ENCODE measurements at regions not wholly inside any gene's neighbourhood (a gene's known extent, or its start where the extent isn't known, plus 50 kb on each side); places are given as distances from the start of the nearest gene placed in this dataset.

DNA sequence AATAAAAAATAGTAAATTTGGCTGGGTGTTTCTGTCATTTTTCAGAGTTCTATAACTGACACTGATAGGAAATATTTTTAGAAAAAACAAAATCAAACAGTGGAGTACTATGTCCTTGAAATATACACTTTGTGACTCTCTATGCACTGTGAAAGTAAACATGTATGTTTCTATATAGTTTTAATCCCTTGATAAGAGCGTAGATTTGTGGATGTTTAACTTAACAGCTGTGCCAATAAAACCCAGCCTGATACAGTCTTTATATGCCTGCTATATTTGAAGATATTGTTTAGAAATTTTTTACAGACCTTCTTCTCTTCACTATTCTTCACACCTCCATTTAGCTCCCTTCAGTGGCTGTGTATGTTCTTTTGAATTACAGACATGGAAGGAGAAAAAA is 473.3 kb upstream of the FZD8 start:
- no peaks in the 10 kb centered on the region for H3K27me3 ChIP-seq (replicated peaks; ENCODE audit: control insufficient read depth, insufficient read depth, low read length, poor library complexity, severe bottlenecking)
- H3K9me3 ChIP-seq (ENCODE audit: control insufficient read depth, low read length): no peaks in the 10 kb centered on the region
- H3K4me1 ChIP-seq (ENCODE audit: control insufficient read depth, insufficient read depth, low read length, poor library complexity, severe bottlenecking): no peaks in the 10 kb centered on the region
- H3K27ac ChIP-seq (ENCODE audit: insufficient read depth, low read length, poor library complexity, severe bottlenecking): no peak overlapping the region
- H3K36me3 ChIP-seq (ENCODE audit: control insufficient read depth, insufficient read depth, low read length): no peaks in the 10 kb centered on the region
- H3K4me3 ChIP-seq (ENCODE audit: insufficient read depth, low read depth, low read length, poor library complexity, severe bottlenecking): no peak overlapping the region
- no peak for DNase-seq

- no peak overlapping the region for H3K27ac ChIP-seq (ENCODE audit: insufficient read depth, low read length, poor library complexity, severe bottlenecking)
- no peaks in the 10 kb centered on the region for H3K4me1 ChIP-seq (ENCODE audit: control insufficient read depth, insufficient read depth, low read length, poor library complexity, severe bottlenecking)
- no peak overlapping the region for H3K4me3 ChIP-seq (ENCODE audit: insufficient read depth, low read depth, low read length, poor library complexity, severe bottlenecking)
- no peaks in the 10 kb centered on the region for H3K27me3 ChIP-seq (replicated peaks; ENCODE audit: control insufficient read depth, insufficient read depth, low read length, poor library complexity, severe bottlenecking)
- H3K36me3 ChIP-seq (ENCODE audit: control insufficient read depth, insufficient read depth, low read length): no peaks in the 10 kb centered on the region
- no peaks in the 10 kb centered on the region for H3K9me3 ChIP-seq (ENCODE audit: control insufficient read depth, low read length)
- DNase-seq: no peak
Measured at GRCh38 chr10:36114913-36115312, 472.8 kb upstream of the FZD8 start.

DNA sequence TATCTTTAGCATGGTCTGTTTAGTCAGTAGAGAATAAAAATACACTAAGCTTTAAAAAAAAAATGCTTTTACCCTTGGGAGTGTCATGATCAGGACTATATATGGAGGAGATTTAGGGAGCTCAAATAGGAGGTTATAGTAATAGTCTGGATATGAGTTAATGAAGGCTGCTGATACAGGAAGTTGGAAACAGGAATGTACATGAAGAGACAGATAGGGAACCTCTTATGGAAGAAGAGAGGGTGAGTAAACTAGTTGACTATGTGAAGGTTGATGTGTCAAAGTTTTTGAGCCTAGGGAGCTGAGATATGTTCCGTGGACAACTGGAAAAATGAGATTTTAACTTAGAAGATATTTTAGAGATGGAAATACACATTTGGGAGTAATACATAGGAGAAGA is 472.0 kb upstream of the FZD8 start:
- no peak for DNase-seq
- no peaks in the 10 kb centered on the region for H3K27me3 ChIP-seq (replicated peaks; ENCODE audit: control insufficient read depth, insufficient read depth, low read length, poor library complexity, severe bottlenecking)
- no peaks in the 10 kb centered on the region for H3K9me3 ChIP-seq (ENCODE audit: control insufficient read depth, low read length)
- no peak overlapping the region for H3K4me3 ChIP-seq (ENCODE audit: insufficient read depth, low read depth, low read length, poor library complexity, severe bottlenecking)
- H3K4me1 ChIP-seq (ENCODE audit: control insufficient read depth, insufficient read depth, low read length, poor library complexity, severe bottlenecking): no peaks in the 10 kb centered on the region
- no peaks in the 10 kb centered on the region for H3K36me3 ChIP-seq (ENCODE audit: control insufficient read depth, insufficient read depth, low read length)
- no peak overlapping the region for H3K27ac ChIP-seq (ENCODE audit: insufficient read depth, low read length, poor library complexity, severe bottlenecking)

DNA sequence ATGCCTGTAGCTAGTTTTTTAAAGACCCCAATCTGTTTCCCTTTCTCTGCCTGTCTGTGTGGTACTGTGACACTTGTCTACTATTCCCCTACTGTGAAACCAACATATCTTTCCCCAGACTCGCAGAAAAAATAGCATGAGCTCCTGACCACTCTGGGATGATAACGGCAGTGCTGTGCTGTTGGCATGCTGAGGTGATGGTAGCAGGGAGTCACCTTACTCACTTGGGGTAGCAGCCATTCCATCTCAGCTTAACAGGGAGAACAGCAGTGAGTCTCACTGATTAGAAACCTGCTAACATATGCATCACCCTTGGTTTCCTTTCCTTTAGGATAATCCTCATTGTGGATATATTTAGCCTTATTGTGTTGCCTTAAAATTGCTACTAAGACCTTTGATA is 469.6 kb upstream of the FZD8 start:
- Histone ChIP-seq H3K36me3 (ENCODE audit: control insufficient read depth, insufficient read depth, low read length) (no peaks in the 10 kb centered on the region), H3K4me1 (ENCODE audit: control insufficient read depth, insufficient read depth, low read length, poor library complexity, severe bottlenecking) (no peaks in the 10 kb centered on the region), H3K27me3 (replicated peaks; ENCODE audit: control insufficient read depth, insufficient read depth, low read length, poor library complexity, severe bottlenecking) (no peaks in the 10 kb centered on the region), H3K9me3 (ENCODE audit: control insufficient read depth, low read length) (no peaks in the 10 kb centered on the region), H3K4me3 (ENCODE audit: insufficient read depth, low read depth, low read length, poor library complexity, severe bottlenecking) (no peak overlapping the region), H3K27ac (ENCODE audit: insufficient read depth, low read length, poor library complexity, severe bottlenecking) (no peak overlapping the region)
- DNase-seq: no peak

DNA sequence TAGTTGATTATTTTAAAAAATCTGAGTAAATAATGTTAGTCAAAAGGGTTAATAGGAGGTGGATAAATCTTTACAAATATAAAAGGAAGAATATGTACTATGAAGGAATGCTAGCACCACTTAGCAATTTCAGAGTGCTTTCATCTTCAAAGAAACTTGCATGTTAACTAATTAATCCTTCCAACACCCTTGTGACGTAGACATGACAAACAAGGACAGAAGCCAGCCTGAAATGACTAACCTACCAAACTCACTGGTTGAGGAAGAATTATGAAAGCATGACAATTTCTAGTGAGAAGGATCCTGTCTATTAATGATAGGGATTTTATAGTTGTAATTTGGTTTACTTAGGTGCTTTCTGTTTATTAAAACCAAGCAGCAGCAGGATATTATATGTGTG is 468.0 kb upstream of the FZD8 start:
- Histone ChIP-seq H3K4me1 (ENCODE audit: control insufficient read depth, insufficient read depth, low read length, poor library complexity, severe bottlenecking) (no peaks in the 10 kb centered on the region), H3K9me3 (ENCODE audit: control insufficient read depth, low read length) (no peaks in the 10 kb centered on the region), H3K4me3 (ENCODE audit: insufficient read depth, low read depth, low read length, poor library complexity, severe bottlenecking) (no peak overlapping the region), H3K36me3 (ENCODE audit: control insufficient read depth, insufficient read depth, low read length) (no peaks in the 10 kb centered on the region), H3K27ac (ENCODE audit: insufficient read depth, low read length, poor library complexity, severe bottlenecking) (no peak overlapping the region), H3K27me3 (replicated peaks; ENCODE audit: control insufficient read depth, insufficient read depth, low read length, poor library complexity, severe bottlenecking) (no peaks in the 10 kb centered on the region)
- no peak for DNase-seq

- Histone ChIP-seq H3K4me3 (ENCODE audit: insufficient read depth, low read depth, low read length, poor library complexity, severe bottlenecking) (no peak overlapping the region), H3K4me1 (ENCODE audit: control insufficient read depth, insufficient read depth, low read length, poor library complexity, severe bottlenecking) (no peaks in the 10 kb centered on the region), H3K27me3 (replicated peaks; ENCODE audit: control insufficient read depth, insufficient read depth, low read length, poor library complexity, severe bottlenecking) (no peaks in the 10 kb centered on the region), H3K27ac (ENCODE audit: insufficient read depth, low read length, poor library complexity, severe bottlenecking) (no peak overlapping the region), H3K9me3 (ENCODE audit: control insufficient read depth, low read length) (no peaks in the 10 kb centered on the region), H3K36me3 (ENCODE audit: control insufficient read depth, insufficient read depth, low read length) (no peaks in the 10 kb centered on the region)
- DNase-seq: no peak
Measured at GRCh38 chr10:36109399-36110023, 467.4 kb upstream of the FZD8 start.

- Histone ChIP-seq H3K27ac (ENCODE audit: insufficient read depth, low read length, poor library complexity, severe bottlenecking) (no peak overlapping the region), H3K9me3 (ENCODE audit: control insufficient read depth, low read length) (no peaks in the 10 kb centered on the region), H3K36me3 (ENCODE audit: control insufficient read depth, insufficient read depth, low read length) (no peaks in the 10 kb centered on the region), H3K4me1 (ENCODE audit: control insufficient read depth, insufficient read depth, low read length, poor library complexity, severe bottlenecking) (no peaks in the 10 kb centered on the region), H3K4me3 (ENCODE audit: insufficient read depth, low read depth, low read length, poor library complexity, severe bottlenecking) (no peak overlapping the region), H3K27me3 (replicated peaks; ENCODE audit: control insufficient read depth, insufficient read depth, low read length, poor library complexity, severe bottlenecking) (no peaks in the 10 kb centered on the region)
- DNase-seq: no peak
Measured at GRCh38 chr10:36097696-36098095, 455.6 kb upstream of the FZD8 start.

GRCh38 chr10:36096576-36096975 is 454.5 kb upstream of the FZD8 start:
- no peak for DNase-seq
- Histone ChIP-seq H3K36me3 (ENCODE audit: control insufficient read depth, insufficient read depth, low read length) (no peaks in the 10 kb centered on the region), H3K27me3 (replicated peaks; ENCODE audit: control insufficient read depth, insufficient read depth, low read length, poor library complexity, severe bottlenecking) (no peaks in the 10 kb centered on the region), H3K4me3 (ENCODE audit: insufficient read depth, low read depth, low read length, poor library complexity, severe bottlenecking) (no peak overlapping the region), H3K9me3 (ENCODE audit: control insufficient read depth, low read length) (no peaks in the 10 kb centered on the region), H3K27ac (ENCODE audit: insufficient read depth, low read length, poor library complexity, severe bottlenecking) (no peak overlapping the region), H3K4me1 (ENCODE audit: control insufficient read depth, insufficient read depth, low read length, poor library complexity, severe bottlenecking) (no peaks in the 10 kb centered on the region)

DNA sequence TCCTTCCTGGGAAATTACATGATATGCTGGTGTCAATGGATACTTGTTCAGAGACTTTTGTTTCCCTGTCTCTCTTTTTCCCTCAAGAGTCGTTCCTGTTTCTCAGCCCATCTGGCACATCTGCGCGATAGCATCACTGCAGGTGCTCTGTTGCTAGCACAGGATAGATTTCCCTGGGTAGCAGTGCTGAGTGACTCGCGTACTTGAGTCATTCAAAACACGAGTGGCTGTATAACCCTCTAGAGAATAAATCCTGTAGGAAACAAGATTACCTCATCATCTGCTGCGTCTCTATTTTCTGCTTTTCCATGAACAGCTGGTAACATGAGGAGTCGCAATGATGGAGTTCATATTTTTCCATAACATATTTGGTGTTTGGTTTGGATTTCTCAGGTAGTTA is 452.0 kb upstream of the FZD8 start:
- Histone ChIP-seq H3K4me1 (ENCODE audit: control insufficient read depth, insufficient read depth, low read length, poor library complexity, severe bottlenecking) (no peaks in the 10 kb centered on the region), H3K27me3 (replicated peaks; ENCODE audit: control insufficient read depth, insufficient read depth, low read length, poor library complexity, severe bottlenecking) (no peaks in the 10 kb centered on the region), H3K4me3 (ENCODE audit: insufficient read depth, low read depth, low read length, poor library complexity, severe bottlenecking) (no peak overlapping the region), H3K27ac (ENCODE audit: insufficient read depth, low read length, poor library complexity, severe bottlenecking) (no peak overlapping the region), H3K9me3 (ENCODE audit: control insufficient read depth, low read length) (no peaks in the 10 kb centered on the region), H3K36me3 (ENCODE audit: control insufficient read depth, insufficient read depth, low read length) (no peaks in the 10 kb centered on the region)
- no peak for DNase-seq

- no peak overlapping the region for H3K4me3 ChIP-seq (ENCODE audit: insufficient read depth, low read depth, low read length, poor library complexity, severe bottlenecking)
- H3K36me3 ChIP-seq (ENCODE audit: control insufficient read depth, insufficient read depth, low read length): no peaks in the 10 kb centered on the region
- DNase-seq: no peak
- H3K27ac ChIP-seq (ENCODE audit: insufficient read depth, low read length, poor library complexity, severe bottlenecking): no peak overlapping the region
- no peaks in the 10 kb centered on the region for H3K27me3 ChIP-seq (replicated peaks; ENCODE audit: control insufficient read depth, insufficient read depth, low read length, poor library complexity, severe bottlenecking)
- no peaks in the 10 kb centered on the region for H3K9me3 ChIP-seq (ENCODE audit: control insufficient read depth, low read length)
- H3K4me1 ChIP-seq (ENCODE audit: control insufficient read depth, insufficient read depth, low read length, poor library complexity, severe bottlenecking): no peaks in the 10 kb centered on the region
Measured at GRCh38 chr10:36092116-36092515, 450.0 kb upstream of the FZD8 start.

GRCh38 chr10:36091007-36091406 is 448.9 kb upstream of the FZD8 start:
- no peaks in the 10 kb centered on the region for H3K9me3 ChIP-seq (ENCODE audit: control insufficient read depth, low read length)
- H3K27me3 ChIP-seq (replicated peaks; ENCODE audit: control insufficient read depth, insufficient read depth, low read length, poor library complexity, severe bottlenecking): no peaks in the 10 kb centered on the region
- H3K4me3 ChIP-seq (ENCODE audit: insufficient read depth, low read depth, low read length, poor library complexity, severe bottlenecking): no peak overlapping the region
- no peak overlapping the region for H3K27ac ChIP-seq (ENCODE audit: insufficient read depth, low read length, poor library complexity, severe bottlenecking)
- no peak for DNase-seq
- H3K36me3 ChIP-seq (ENCODE audit: control insufficient read depth, insufficient read depth, low read length): no peaks in the 10 kb centered on the region
- no peaks in the 10 kb centered on the region for H3K4me1 ChIP-seq (ENCODE audit: control insufficient read depth, insufficient read depth, low read length, poor library complexity, severe bottlenecking)

All from effector memory CD4-positive, alpha-beta T cell (primary cell).